B cell (primary cell): ENCODE measurements at regions not wholly inside any gene's neighbourhood (a gene's known extent, or its start where the extent isn't known, plus 50 kb on each side); places are given as distances from the start of the nearest gene placed in this dataset.

Source experiments
- ATAC-seq: fragments of 200-7000 bp; cut with Tn5 transposase; one replicate; pipeline ENCODE4 v1.10.0; 2021; ENCODE audit warnings: low read depth, mild to moderate bottlenecking, moderate number of reproducible peaks, moderate library complexity
- CTCF ChIA-PET: fragments of 350-600 bp; sonication (Branson Sonifier 250); formaldehyde crosslinking; loops from one replicate; lab custom pipeline; 2021; ENCODE audit warnings: antibody characterized with exemption, inconsistent platforms; lab: Charles Lee
- POLR2A ChIA-PET: fragments of 350-600 bp; sonication (Branson Sonifier 250); formaldehyde crosslinking; loops from one replicate; lab custom pipeline; 2021; ENCODE audit warnings: antibody characterized with exemption; lab: Charles Lee
- DNase-seq: peaks from one replicate; pipeline ENCODE4 v3.0.0; 2013
- H2AFZ ChIP-seq: 2 replicates; pipeline ENCODE4 v1.6.1; 2012; ENCODE audit warnings: mild to moderate bottlenecking, low read depth, low read length; ENCODE audit not compliant: insufficient read depth, poor library complexity, severe bottlenecking
- H3K27ac ChIP-seq, 2 donors: 1 replicate in 1 of 2; 2 replicates in 1 of 2; pipeline ENCODE4 v1.5.1; 2012 to 2013; ENCODE audit warnings: low read length in 2 of 2, mild to moderate bottlenecking in 2 of 2, moderate library complexity in 1 of 2
- H3K27me3 ChIP-seq, 4 experiments: fragments of 200-600 bp in 1 of 4; sonication (generic) in 1 of 4; replicated peaks in 1 of 4; 1 replicate in 2 of 4; 2 replicates in 2 of 4; pipeline versions ENCODE4 v1.6.1 to v1.7.0; 2013 to 2016; ENCODE audit warnings: low read length in 3 of 4, mild to moderate bottlenecking in 2 of 4, mixed read lengths in 1 of 4, moderate library complexity in 1 of 4; ENCODE audit not compliant: insufficient read depth in 4 of 4, control insufficient read depth in 3 of 4; ENCODE audit errors: control extremely low read depth in 1 of 4
- H3K36me3 ChIP-seq, 2 experiments: replicated peaks in 1 of 2; 1 replicate in 1 of 2; 2 replicates in 1 of 2; pipeline versions ENCODE4 v1.6.1 to v1.7.1; 2013; ENCODE audit warnings: low read length in 1 of 2; ENCODE audit not compliant: insufficient read depth in 2 of 2, control insufficient read depth in 1 of 2; ENCODE audit errors: control extremely low read depth in 1 of 2, extremely low read depth in 1 of 2
- H3K4me1 ChIP-seq, 2 donors: fragments of 200-600 bp in 1 of 2; sonication (generic) in 1 of 2; 1 replicate in 1 of 2; 2 replicates in 1 of 2; pipeline versions ENCODE4 v1.5.1 to v1.6.1; 2013 to 2017; ENCODE audit warnings: low read length in 2 of 2; ENCODE audit not compliant: control insufficient read depth in 2 of 2, insufficient read depth in 2 of 2
- H3K4me2 ChIP-seq: replicated peaks from 2 replicates; pipeline ENCODE3; 2012; ENCODE audit warnings: mild to moderate bottlenecking, low read depth, low read length; ENCODE audit not compliant: poor library complexity, severe bottlenecking
- H3K4me3 ChIP-seq, 5 experiments: fragments of 200-600 bp in 1 of 5; sonication (generic) in 1 of 5; 1 replicate in 3 of 5; 2 replicates in 2 of 5; pipeline versions ENCODE4 v1.5.1 to v1.7.0; 2011 to 2016; ENCODE audit warnings: low read length in 4 of 5, mild to moderate bottlenecking in 4 of 5, low read depth in 2 of 5, control low read depth in 1 of 5, moderate library complexity in 1 of 5; ENCODE audit not compliant: insufficient read depth in 1 of 5; ENCODE audit errors: control extremely low read depth in 1 of 5, extremely low read depth in 1 of 5
- H3K79me2 ChIP-seq: fragments of 200-600 bp; sonication (generic); one replicate; pipeline ENCODE4 v1.6.0; 2016; ENCODE audit warnings: low read length; ENCODE audit not compliant: control insufficient read depth, insufficient read depth
- H3K9ac ChIP-seq: fragments of 200-600 bp; sonication (generic); 2 replicates; pipeline ENCODE4 v1.6.1; 2017; ENCODE audit warnings: mild to moderate bottlenecking, low read length, moderate library complexity
- H3K9me3 ChIP-seq, 3 donors: one replicate each; pipeline versions ENCODE4 v1.6.1 to v1.7.1; 2013; ENCODE audit warnings: low read length in 2 of 3; ENCODE audit not compliant: control insufficient read depth in 2 of 3, insufficient read depth in 1 of 3; ENCODE audit errors: control extremely low read depth in 1 of 3
- H4K20me1 ChIP-seq: 2 replicates; pipeline ENCODE4 v1.6.0; 2012; ENCODE audit warnings: mild to moderate bottlenecking, low read length; ENCODE audit not compliant: insufficient read depth, control insufficient read depth, poor library complexity, severe bottlenecking
- H3K27ac Mint-ChIP-seq: one replicate; pipeline ENCODE4 v1.8.0; 2021; ENCODE audit warnings: mixed read lengths
- H3K27me3 Mint-ChIP-seq: one replicate; pipeline ENCODE4 v1.8.0; 2021; ENCODE audit warnings: mixed read lengths
- H3K4me1 Mint-ChIP-seq: one replicate; pipeline ENCODE4 v1.8.0; 2021; ENCODE audit warnings: mixed read lengths
- H3K4me3 Mint-ChIP-seq: one replicate; pipeline ENCODE4 v1.8.0; 2021; ENCODE audit warnings: mixed read lengths
- H3K9me3 Mint-ChIP-seq: one replicate; pipeline ENCODE4 v1.8.0; 2022; ENCODE audit warnings: mixed read lengths; ENCODE audit not compliant: insufficient read depth
- EZH2 ChIP-seq: IDR thresholded peaks from 2 replicates; pipeline ENCODE4 v1.6.1; 2012; ENCODE audit warnings: borderline replicate concordance, low read depth, mild to moderate bottlenecking, moderate library complexity, low read length; ENCODE audit not compliant: insufficient read depth, poor library complexity, severe bottlenecking
- WGBS: methylation state at CpG from one replicate; pipeline ENCODE4 v1.1.5; 2013; ENCODE audit warnings: missing lambda C conversion rate; ENCODE audit not compliant: insufficient coverage; 5-methylcytosine and 5-hydroxymethylcytosine counted together
- intact Hi-C: fragments of 100-400 bp; cut with micrococcal nuclease; formaldehyde crosslinking; loops from one replicate; pipeline ENCODE4 v1.10.0; 2022
- TF ChIP-seq, protein P1 (sequence below): fragments of 200-600 bp; IDR thresholded peaks from one replicate; pipeline ENCODE4 v1.8.0; 2022; ENCODE audit warnings: antibody characterized with exemption, mild to moderate bottlenecking

DNA sequence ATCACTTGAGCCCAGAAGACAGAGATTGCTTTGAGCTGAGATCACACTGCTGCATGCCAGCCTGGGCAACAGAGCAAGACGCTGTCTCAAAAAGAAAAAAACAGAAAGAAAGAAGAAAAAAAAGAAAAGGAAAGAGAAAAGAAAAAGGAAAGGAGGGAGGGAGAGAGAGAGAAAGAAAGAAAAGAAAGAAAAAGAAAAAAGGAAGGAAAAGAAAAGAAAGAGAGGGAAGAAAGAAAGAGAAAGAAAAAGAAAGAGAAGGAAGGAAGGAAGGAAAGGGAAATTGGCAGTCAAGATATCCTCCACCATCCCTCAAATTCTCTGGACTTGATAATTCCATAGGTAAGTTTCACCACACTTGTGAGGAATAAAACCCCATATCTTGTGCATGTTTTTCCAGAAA lies 71.4 kb upstream of the WSB1 start:
- no peaks in the 10 kb centered on the region for H4K20me1 ChIP-seq
- H3K4me2 ChIP-seq, result no peak overlapping the region
- no CpG with 5 or more reads among the region's 1 CpG for WGBS
- H3K9me3 ChIP-seq, result peaks cover 0 to 2% (median 2%) of the 10 kb centered on the region in 3 donors
- H3K9me3 Mint-ChIP-seq, result no peaks in the 10 kb centered on the region
- H3K9ac ChIP-seq, result no peak overlapping the region
- no peak for TF ChIP-seq EZH2
- TF ChIP-seq, protein P1, sequence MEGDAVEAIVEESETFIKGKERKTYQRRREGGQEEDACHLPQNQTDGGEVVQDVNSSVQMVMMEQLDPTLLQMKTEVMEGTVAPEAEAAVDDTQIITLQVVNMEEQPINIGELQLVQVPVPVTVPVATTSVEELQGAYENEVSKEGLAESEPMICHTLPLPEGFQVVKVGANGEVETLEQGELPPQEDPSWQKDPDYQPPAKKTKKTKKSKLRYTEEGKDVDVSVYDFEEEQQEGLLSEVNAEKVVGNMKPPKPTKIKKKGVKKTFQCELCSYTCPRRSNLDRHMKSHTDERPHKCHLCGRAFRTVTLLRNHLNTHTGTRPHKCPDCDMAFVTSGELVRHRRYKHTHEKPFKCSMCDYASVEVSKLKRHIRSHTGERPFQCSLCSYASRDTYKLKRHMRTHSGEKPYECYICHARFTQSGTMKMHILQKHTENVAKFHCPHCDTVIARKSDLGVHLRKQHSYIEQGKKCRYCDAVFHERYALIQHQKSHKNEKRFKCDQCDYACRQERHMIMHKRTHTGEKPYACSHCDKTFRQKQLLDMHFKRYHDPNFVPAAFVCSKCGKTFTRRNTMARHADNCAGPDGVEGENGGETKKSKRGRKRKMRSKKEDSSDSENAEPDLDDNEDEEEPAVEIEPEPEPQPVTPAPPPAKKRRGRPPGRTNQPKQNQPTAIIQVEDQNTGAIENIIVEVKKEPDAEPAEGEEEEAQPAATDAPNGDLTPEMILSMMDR, result no peak
- no peaks in the 10 kb centered on the region for H3K27me3 ChIP-seq
- H3K4me3 Mint-ChIP-seq, result no peak overlapping the region
- no peaks in the 10 kb centered on the region for H3K79me2 ChIP-seq
- H2AFZ ChIP-seq, result no peak overlapping the region
- no peaks in the 10 kb centered on the region for H3K27me3 Mint-ChIP-seq
- DNase-seq (no peak), ATAC-seq (no peak)
- peaks cover 15 to 20% of the 10 kb centered on the region in 2 donors for H3K4me1 ChIP-seq
- intact Hi-C loops, result no loop called here
- H3K4me3 ChIP-seq, result no peak overlapping the region
- POLR2A ChIA-PET, result no interaction called here
- H3K27ac ChIP-seq, result no peak overlapping the region
- no peaks in the 10 kb centered on the region for H3K36me3 ChIP-seq
- CTCF ChIA-PET, result interaction anchor here (2.6 kb wide), 1 partner anchor 14 kb away, joined by 12 read pairs; no protein-coding TSS in a partner anchor
- peaks cover 21% of the 10 kb centered on the region for H3K4me1 Mint-ChIP-seq
- H3K27ac Mint-ChIP-seq, result no peak overlapping the region

DNA sequence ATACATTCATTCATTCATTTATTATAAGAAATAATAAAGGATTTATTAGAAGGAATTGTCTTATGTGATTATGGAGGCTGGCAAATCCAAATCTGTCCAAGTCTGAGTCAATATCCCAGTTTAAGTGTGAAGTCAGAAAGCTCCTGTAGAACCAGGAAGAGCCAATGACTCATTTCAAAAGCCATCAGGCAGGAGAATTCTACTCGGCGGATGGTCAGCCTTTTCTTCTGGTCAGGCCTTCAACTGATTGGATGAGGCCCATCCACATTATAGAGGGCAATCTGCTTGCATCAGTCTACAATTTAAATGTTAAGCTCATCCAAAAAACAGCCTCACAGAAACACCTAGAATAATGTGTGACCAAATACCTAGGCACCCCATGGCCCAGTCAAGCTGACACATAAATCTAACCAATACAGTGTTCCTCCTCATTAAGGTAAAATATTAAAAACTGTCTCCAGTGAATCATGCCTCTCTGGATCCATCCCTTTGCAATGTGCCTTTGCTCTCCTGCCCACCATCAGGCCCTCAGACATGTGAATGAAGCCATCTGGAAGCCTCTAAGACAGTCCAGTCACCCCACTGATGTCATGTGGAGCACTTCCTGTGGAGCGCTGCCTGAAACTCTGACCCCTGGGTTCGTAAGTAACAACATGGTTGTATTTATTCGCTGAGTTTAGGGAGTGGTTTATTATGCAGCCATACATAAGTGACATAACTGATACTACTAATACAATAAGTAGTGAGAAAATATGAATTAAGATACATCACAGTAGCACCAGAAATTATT lies 69.2 kb upstream of the WSB1 start:
- H3K79me2 ChIP-seq, result no peaks in the 10 kb centered on the region
- H3K36me3 ChIP-seq, result no peaks in the 10 kb centered on the region
- H3K27ac ChIP-seq, result no peak overlapping the region
- ChIA-PET POLR2A (no interaction called here), CTCF (interaction anchor here (1.2 to 1.6 kb wide), 3 partner anchors 10 to 17 kb away, joined by 3 to 4 read pairs (median 4); no protein-coding TSS in a partner anchor)
- H3K9me3 ChIP-seq, result peaks cover 0 to 2% (median 2%) of the 10 kb centered on the region in 3 donors
- H3K4me1 Mint-ChIP-seq, result no peaks in the 10 kb centered on the region
- no peaks in the 10 kb centered on the region for H3K27me3 ChIP-seq
- H3K4me3 Mint-ChIP-seq, result no peak overlapping the region
- H3K9me3 Mint-ChIP-seq, result no peaks in the 10 kb centered on the region
- no peak overlapping the region for H3K4me2 ChIP-seq
- intact Hi-C loops, result no loop called here
- no peak overlapping the region for H2AFZ ChIP-seq
- H3K27me3 Mint-ChIP-seq, result no peaks in the 10 kb centered on the region
- DNase-seq (no peak), ATAC-seq (no peak)
- no peak overlapping the region for H3K9ac ChIP-seq
- TF ChIP-seq EZH2, result no peak
- TF ChIP-seq, protein P1, result no peak
- no peak overlapping the region for H3K4me3 ChIP-seq
- WGBS, result 100% methylated on average over 2 of the region's 5 CpGs
- no peaks in the 10 kb centered on the region for H4K20me1 ChIP-seq
- H3K4me1 ChIP-seq, result no peaks in the 10 kb centered on the region
- H3K27ac Mint-ChIP-seq, result no peak overlapping the region
